ENCODE measurements at regions not wholly inside any gene's neighbourhood (a gene's known extent, or its start where the extent isn't known, plus 50 kb on each side); places are given as distances from the start of the nearest gene placed in this dataset.

DNA sequence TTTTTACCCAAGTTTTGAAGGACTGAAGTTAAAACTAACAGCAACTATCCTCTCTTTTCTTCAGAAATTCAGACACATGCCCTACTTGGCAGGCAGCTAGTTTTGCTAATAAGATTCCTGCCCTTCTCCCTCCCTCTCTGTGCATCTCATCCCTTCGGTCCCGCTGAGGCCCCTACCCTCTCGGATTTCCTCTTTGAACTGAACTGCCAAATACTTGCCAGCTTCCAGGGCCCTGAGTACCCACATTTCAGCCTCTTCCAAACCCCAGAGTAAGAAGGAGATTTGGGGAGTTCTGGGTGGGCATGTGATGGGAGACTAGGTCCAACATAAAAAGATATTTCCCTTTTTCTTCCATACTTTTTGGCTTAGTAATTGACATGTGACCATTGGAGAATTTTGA lies 116.5 kb upstream of the JUN start:
- Histone ChIP-seq H3K36me3 (replicated peaks in 1 of 2; ENCODE audit: control insufficient read depth in 2 of 2, insufficient read depth in 2 of 2, low read length in 2 of 2) (no peaks in the 10 kb centered on the region), H2BK5ac (ENCODE audit: low read length) (no peak overlapping the region), H3K23ac (ENCODE audit: low read depth, low read length, poor library complexity) (no peak overlapping the region), H2BK15ac (ENCODE audit: low read length) (no peak overlapping the region), H3K18ac (ENCODE audit: low read length) (no peak overlapping the region), H2BK120ac (ENCODE audit: low read depth, low read length) (no peak overlapping the region), H3K9ac (ENCODE audit: low read depth, low read length, poor library complexity) (no peak overlapping the region), H3K27me3 (ENCODE audit: control insufficient read depth in 3 of 3, insufficient read depth in 3 of 3, low read depth in 1 of 3, low read length in 3 of 3) (peaks cover 0 to 7% (median 0%) of the 10 kb centered on the region in 3 experiments), H2AFZ (ENCODE audit: low read length) (no peak overlapping the region), H2BK12ac (ENCODE audit: low read length) (no peak overlapping the region), H4K8ac (ENCODE audit: low read depth, low read length) (no peak overlapping the region), H3K27ac (replicated peaks; ENCODE audit: low read length) (no peak overlapping the region), H3K79me1 (ENCODE audit: low read depth, low read length) (no peaks in the 10 kb centered on the region), H3K4ac (ENCODE audit: low read length) (no peak overlapping the region), H3K4me3 (ENCODE audit: low read length in 2 of 2) (no peak overlapping the region), H3K14ac (ENCODE audit: low read length) (no peak overlapping the region), H3K4me2 (ENCODE audit: insufficient read depth, low read length, poor library complexity, severe bottlenecking) (no peak overlapping the region), H3K4me1 (ENCODE audit: control insufficient read depth in 2 of 2, insufficient read depth in 1 of 2, low read depth in 1 of 2, low read length in 2 of 2) (peaks cover 0 to 8% of the 10 kb centered on the region in 2 donors), H2AK5ac (ENCODE audit: low read depth, low read length) (no peak overlapping the region), H4K91ac (ENCODE audit: low read depth, low read length, poor library complexity) (no peak overlapping the region), H3K9me3 (replicated peaks in 1 of 2; ENCODE audit: control insufficient read depth in 2 of 2, insufficient read depth in 1 of 2, low read depth in 1 of 2, low read length in 2 of 2) (no peaks in the 10 kb centered on the region)
- WGBS, 2 donors (ENCODE audit: extremely low coverage in 2 of 2, insufficient read length in 2 of 2, insufficient replicate concordance in 1 of 2), result no CpG with 5 or more reads among the region's 3 CpGs
- DNase-seq (ENCODE audit: low spot score), result no peak

DNA sequence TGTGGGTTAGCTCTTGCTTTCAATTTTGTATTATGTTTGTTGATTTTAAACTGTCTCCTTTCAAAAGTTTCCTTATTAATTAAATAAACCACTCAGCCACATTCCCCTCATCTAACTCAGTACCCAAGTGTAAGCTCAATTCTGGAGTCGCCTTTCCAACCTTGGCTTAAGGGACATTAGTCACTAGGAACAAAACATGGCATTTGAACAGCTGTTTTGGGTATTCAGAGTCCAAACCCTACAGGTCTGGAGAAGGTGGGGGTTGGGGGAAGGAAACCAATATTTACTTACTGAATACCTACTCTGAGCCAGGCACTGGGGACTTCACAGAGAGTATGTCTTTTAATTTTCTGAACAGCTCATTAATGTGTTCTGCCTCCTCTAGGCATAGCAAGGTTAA lies 117.2 kb upstream of the JUN start:
- no peak overlapping the region for H3K4ac ChIP-seq (ENCODE audit: low read length)
- no peak overlapping the region for H3K18ac ChIP-seq (ENCODE audit: low read length)
- H3K4me1 ChIP-seq (ENCODE audit: control insufficient read depth in 2 of 2, insufficient read depth in 1 of 2, low read depth in 1 of 2, low read length in 2 of 2), result peaks cover 0 to 8% of the 10 kb centered on the region in 2 donors
- H3K4me3 ChIP-seq (ENCODE audit: low read length in 2 of 2), result no peak overlapping the region
- H3K14ac ChIP-seq (ENCODE audit: low read length), result no peak overlapping the region
- no peak overlapping the region for H3K9ac ChIP-seq (ENCODE audit: low read depth, low read length, poor library complexity)
- H3K27me3 ChIP-seq (ENCODE audit: control insufficient read depth in 3 of 3, insufficient read depth in 3 of 3, low read depth in 1 of 3, low read length in 3 of 3), result peaks cover 0 to 13% (median 0%) of the 10 kb centered on the region in 3 experiments
- H3K79me1 ChIP-seq (ENCODE audit: low read depth, low read length), result no peaks in the 10 kb centered on the region
- no peak overlapping the region for H3K23ac ChIP-seq (ENCODE audit: low read depth, low read length, poor library complexity)
- H2BK120ac ChIP-seq (ENCODE audit: low read depth, low read length), result no peak overlapping the region
- H4K91ac ChIP-seq (ENCODE audit: low read depth, low read length, poor library complexity), result no peak overlapping the region
- no peak overlapping the region for H3K27ac ChIP-seq (replicated peaks; ENCODE audit: low read length)
- H2BK5ac ChIP-seq (ENCODE audit: low read length), result no peak overlapping the region
- H2BK15ac ChIP-seq (ENCODE audit: low read length), result no peak overlapping the region
- no peak overlapping the region for H2AFZ ChIP-seq (ENCODE audit: low read length)
- H2AK5ac ChIP-seq (ENCODE audit: low read depth, low read length), result no peak overlapping the region
- WGBS, 2 donors (ENCODE audit: extremely low coverage in 2 of 2, insufficient read length in 2 of 2, insufficient replicate concordance in 1 of 2), result no CpG with 5 or more reads among the region's 1 CpG
- H3K9me3 ChIP-seq (replicated peaks in 1 of 2; ENCODE audit: control insufficient read depth in 2 of 2, insufficient read depth in 1 of 2, low read depth in 1 of 2, low read length in 2 of 2), result no peaks in the 10 kb centered on the region
- H4K8ac ChIP-seq (ENCODE audit: low read depth, low read length), result no peak overlapping the region
- no peak for DNase-seq (ENCODE audit: low spot score)
- H3K4me2 ChIP-seq (ENCODE audit: insufficient read depth, low read length, poor library complexity, severe bottlenecking), result no peak overlapping the region
- no peaks in the 10 kb centered on the region for H3K36me3 ChIP-seq (replicated peaks in 1 of 2; ENCODE audit: control insufficient read depth in 2 of 2, insufficient read depth in 2 of 2, low read length in 2 of 2)
- H2BK12ac ChIP-seq (ENCODE audit: low read length), result no peak overlapping the region

DNA sequence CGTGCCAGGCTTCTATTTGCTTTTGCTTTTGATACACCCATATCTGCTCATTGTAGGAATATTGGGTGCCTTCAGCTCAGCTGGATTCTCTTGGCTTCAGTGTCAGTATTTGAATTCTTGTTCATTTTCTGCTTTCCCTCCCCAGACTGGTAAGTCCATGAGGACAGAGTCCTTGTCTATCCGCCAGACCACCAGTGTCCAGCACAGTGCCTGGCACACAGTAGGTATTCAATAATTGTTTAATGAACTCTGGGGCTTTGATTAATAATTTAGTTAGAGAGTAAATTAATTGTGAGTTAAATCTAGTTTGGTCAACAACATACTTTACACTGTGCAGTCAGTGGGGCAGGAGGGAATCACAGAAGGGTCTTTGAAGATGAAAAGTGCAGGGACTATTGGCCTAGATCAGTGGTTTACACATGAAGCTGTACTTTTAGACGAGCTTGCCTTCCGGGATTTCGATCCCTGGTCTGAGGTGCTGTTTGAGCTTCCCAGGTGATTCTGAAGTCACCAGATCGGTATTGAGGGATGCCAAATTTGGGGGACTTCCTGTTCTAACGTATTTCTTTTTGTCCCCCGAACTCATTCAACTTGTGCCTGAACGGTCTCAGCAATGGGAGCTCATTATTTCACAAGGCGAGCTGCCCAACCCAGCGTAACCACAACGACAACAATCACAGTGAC lies 119.1 kb upstream of the JUN start:
- no peak overlapping the region for H2AK5ac ChIP-seq (ENCODE audit: low read depth, low read length)
- H2BK12ac ChIP-seq (ENCODE audit: low read length), result no peak overlapping the region
- no peak overlapping the region for H4K91ac ChIP-seq (ENCODE audit: low read depth, low read length, poor library complexity)
- peak overlapping the region in 1 of 2 donors; percentile 33 for H3K4me3 ChIP-seq (ENCODE audit: low read length in 2 of 2)
- no peak overlapping the region for H3K14ac ChIP-seq (ENCODE audit: low read length)
- H3K79me1 ChIP-seq (ENCODE audit: low read depth, low read length), result no peaks in the 10 kb centered on the region
- H3K9me3 ChIP-seq (replicated peaks in 1 of 2; ENCODE audit: control insufficient read depth in 2 of 2, insufficient read depth in 1 of 2, low read depth in 1 of 2, low read length in 2 of 2), result no peaks in the 10 kb centered on the region
- peaks cover 0 to 29% (median 0%) of the 10 kb centered on the region in 3 experiments for H3K27me3 ChIP-seq (ENCODE audit: control insufficient read depth in 3 of 3, insufficient read depth in 3 of 3, low read depth in 1 of 3, low read length in 3 of 3)
- H2BK120ac ChIP-seq (ENCODE audit: low read depth, low read length), result no peak overlapping the region
- no peak overlapping the region for H3K27ac ChIP-seq (replicated peaks; ENCODE audit: low read length)
- peak overlapping the region; percentile 57 for H3K4me2 ChIP-seq (ENCODE audit: insufficient read depth, low read length, poor library complexity, severe bottlenecking)
- no peak for DNase-seq (ENCODE audit: low spot score)
- H2AFZ ChIP-seq (ENCODE audit: low read length), result peak overlapping the region; percentile 79
- H2BK15ac ChIP-seq (ENCODE audit: low read length), result no peak overlapping the region
- no peak overlapping the region for H2BK5ac ChIP-seq (ENCODE audit: low read length)
- H3K23ac ChIP-seq (ENCODE audit: low read depth, low read length, poor library complexity), result no peak overlapping the region
- WGBS, 2 donors (ENCODE audit: extremely low coverage in 2 of 2, insufficient read length in 2 of 2, insufficient replicate concordance in 1 of 2), result no CpG with 5 or more reads among the region's 12 CpGs
- H3K36me3 ChIP-seq (replicated peaks in 1 of 2; ENCODE audit: control insufficient read depth in 2 of 2, insufficient read depth in 2 of 2, low read length in 2 of 2), result no peaks in the 10 kb centered on the region
- H3K4ac ChIP-seq (ENCODE audit: low read length), result no peak overlapping the region
- H3K9ac ChIP-seq (ENCODE audit: low read depth, low read length, poor library complexity), result no peak overlapping the region
- H3K18ac ChIP-seq (ENCODE audit: low read length), result peak overlapping the region; percentile 96
- no peak overlapping the region for H4K8ac ChIP-seq (ENCODE audit: low read depth, low read length)
- peaks cover 0 to 8% of the 10 kb centered on the region in 2 donors for H3K4me1 ChIP-seq (ENCODE audit: control insufficient read depth in 2 of 2, insufficient read depth in 1 of 2, low read depth in 1 of 2, low read length in 2 of 2)

DNA sequence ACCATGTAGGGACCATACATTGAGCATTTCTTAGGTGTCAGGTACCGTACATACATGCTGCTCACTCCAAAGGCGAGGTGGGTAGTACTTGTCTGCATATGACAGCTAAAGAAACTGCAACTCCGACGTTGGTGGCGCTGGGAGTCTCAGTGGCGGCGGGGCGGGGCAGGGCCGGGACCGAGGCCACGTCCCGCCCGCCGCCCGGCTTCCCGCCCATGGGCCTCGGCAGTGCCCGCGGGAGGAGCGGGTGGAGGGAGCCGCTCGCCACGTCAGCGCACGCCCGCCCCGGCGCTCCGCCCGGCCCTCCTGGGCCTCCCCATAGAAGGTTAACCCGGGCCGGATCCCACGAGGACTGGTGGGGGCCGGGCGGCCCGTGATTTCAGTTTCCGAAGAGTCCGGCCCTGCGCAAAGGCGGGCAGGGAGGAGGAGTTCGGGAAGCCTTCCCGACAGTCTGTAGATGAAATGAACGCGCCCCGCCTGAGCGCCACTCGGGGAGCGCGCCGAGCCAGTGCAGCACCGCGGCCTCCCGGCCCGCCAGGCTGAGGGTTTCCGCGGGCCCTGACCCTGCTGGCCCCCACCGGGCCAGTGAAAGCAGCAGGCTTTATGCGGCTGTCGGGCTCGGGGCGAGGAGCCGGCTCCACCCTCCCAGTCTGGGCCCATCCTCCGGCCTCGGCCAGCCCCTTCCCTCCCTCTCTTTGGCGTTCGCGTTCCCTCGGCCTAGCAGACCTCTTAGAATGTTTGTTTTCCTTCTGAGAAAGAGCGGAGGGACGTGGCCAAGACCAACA lies 119.9 kb upstream of the JUN start:
- Histone ChIP-seq H4K91ac (ENCODE audit: low read depth, low read length, poor library complexity) (no peak overlapping the region), H3K27ac (replicated peaks; ENCODE audit: low read length) (peak overlapping the region; percentile 29), H2BK15ac (ENCODE audit: low read length) (peak overlapping the region; percentile 62), H2AFZ (ENCODE audit: low read length) (peak overlapping the region; percentile 79), H3K79me1 (ENCODE audit: low read depth, low read length) (no peaks in the 10 kb centered on the region), H2BK12ac (ENCODE audit: low read length) (no peak overlapping the region), H3K18ac (ENCODE audit: low read length) (peak overlapping the region; percentile 96), H3K9ac (ENCODE audit: low read depth, low read length, poor library complexity) (peak overlapping the region; percentile 89), H3K4me2 (ENCODE audit: insufficient read depth, low read length, poor library complexity, severe bottlenecking) (peak overlapping the region; percentile 57), H3K14ac (ENCODE audit: low read length) (no peak overlapping the region), H3K9me3 (replicated peaks in 1 of 2; ENCODE audit: control insufficient read depth in 2 of 2, insufficient read depth in 1 of 2, low read depth in 1 of 2, low read length in 2 of 2) (no peaks in the 10 kb centered on the region), H2BK5ac (ENCODE audit: low read length) (no peak overlapping the region), H3K36me3 (replicated peaks in 1 of 2; ENCODE audit: control insufficient read depth in 2 of 2, insufficient read depth in 2 of 2, low read length in 2 of 2) (no peaks in the 10 kb centered on the region), H3K27me3 (ENCODE audit: control insufficient read depth in 3 of 3, insufficient read depth in 3 of 3, low read depth in 1 of 3, low read length in 3 of 3) (peaks cover 0 to 32% (median 0%) of the 10 kb centered on the region in 3 experiments), H4K8ac (ENCODE audit: low read depth, low read length) (no peak overlapping the region), H3K4me1 (ENCODE audit: control insufficient read depth in 2 of 2, insufficient read depth in 1 of 2, low read depth in 1 of 2, low read length in 2 of 2) (peaks cover 0 to 8% of the 10 kb centered on the region in 2 donors), H2BK120ac (ENCODE audit: low read depth, low read length) (no peak overlapping the region), H3K4ac (ENCODE audit: low read length) (no peak overlapping the region), H2AK5ac (ENCODE audit: low read depth, low read length) (no peak overlapping the region), H3K23ac (ENCODE audit: low read depth, low read length, poor library complexity) (no peak overlapping the region), H3K4me3 (ENCODE audit: low read length in 2 of 2) (peak overlapping the region; percentile 33 to 70)
- DNase-seq (ENCODE audit: low spot score), result peak; percentile 56
- no CpG with 5 or more reads among the region's 70 CpGs for WGBS, 2 donors (ENCODE audit: extremely low coverage in 2 of 2, insufficient read length in 2 of 2, insufficient replicate concordance in 1 of 2)
